Left ventricle myocardium inferior (tissue), 1 donor: ENCODE measurements at regions not wholly inside any gene's neighbourhood (a gene's known extent, or its start where the extent isn't known, plus 50 kb on each side); places are given as distances from the start of the nearest gene placed in this dataset.
A peak's percentile ranks its signal among the peaks of the same experiment; 100 is the strongest.

Experiments used
- DNase-seq: peaks from one replicate; pipeline ENCODE4 v3.0.0-alpha.2; 2020
- H3K27ac ChIP-seq: fragments of 200-600 bp; replicated peaks from 2 replicates; pipeline ENCODE4 v1.8.0; 2021
- H3K27me3 ChIP-seq: fragments of 200-600 bp; 2 replicates; pipeline ENCODE4 v1.8.0; 2021; ENCODE audit warnings: low read depth
- H3K36me3 ChIP-seq: fragments of 200-600 bp; 2 replicates; pipeline ENCODE4 v1.8.0; 2021
- H3K4me1 ChIP-seq: fragments of 200-600 bp; 2 replicates; pipeline ENCODE4 v1.8.0; 2021
- H3K4me3 ChIP-seq: fragments of 200-600 bp; 2 replicates; pipeline ENCODE4 v1.8.0; 2021; ENCODE audit warnings: mild to moderate bottlenecking, moderate library complexity
- H3K9me3 ChIP-seq: fragments of 200-600 bp; replicated peaks from 2 replicates; pipeline ENCODE4 v1.8.0; 2021
- CTCF ChIP-seq: fragments of 200-600 bp; IDR thresholded peaks from 2 replicates; pipeline ENCODE4 v1.8.0; 2021; ENCODE audit warnings: antibody characterized with exemption, mild to moderate bottlenecking, borderline replicate concordance
- intact Hi-C: fragments of 100-400 bp; cut with micrococcal nuclease; formaldehyde crosslinking; loops from one replicate; pipeline ENCODE4 v1.11.0; 2022
- donor health status: DM: no; HTN: yes; CAD: no; lungs with severe emphysema.

GRCh38 chr5:67316695-67317094 is 120.1 kb upstream of the CD180 start:
- no peak for TF ChIP-seq CTCF
- Histone ChIP-seq H3K4me3 (no peak overlapping the region), H3K9me3 (peaks cover 22% of the 10 kb centered on the region), H3K4me1 (no peaks in the 10 kb centered on the region), H3K36me3 (no peaks in the 10 kb centered on the region), H3K27me3 (no peaks in the 10 kb centered on the region), H3K27ac (no peak overlapping the region)
- intact Hi-C loops, result no loop called here
- DNase-seq, result no peak

GRCh38 chr5:67315082-67315989 is 118.7 kb upstream of the CD180 start:
- DNase-seq, result no peak
- no peak overlapping the region for H3K4me3 ChIP-seq
- H3K4me1 ChIP-seq, result no peaks in the 10 kb centered on the region
- no peak for TF ChIP-seq CTCF
- H3K27ac ChIP-seq, result peak overlapping the region; percentile 34
- H3K27me3 ChIP-seq, result no peaks in the 10 kb centered on the region
- H3K9me3 ChIP-seq, result peaks cover 24% of the 10 kb centered on the region
- no peaks in the 10 kb centered on the region for H3K36me3 ChIP-seq
- intact Hi-C loops, result no loop called here

- intact Hi-C loops, result no loop called here
- Histone ChIP-seq H3K4me1 (no peaks in the 10 kb centered on the region), H3K36me3 (no peaks in the 10 kb centered on the region), H3K27ac (no peak overlapping the region), H3K4me3 (no peak overlapping the region), H3K27me3 (no peaks in the 10 kb centered on the region), H3K9me3 (peaks cover 27% of the 10 kb centered on the region)
- no peak for DNase-seq
- no peak for TF ChIP-seq CTCF
Observed at GRCh38 chr5:67311701-67312100, 115.1 kb upstream of the CD180 start.

GRCh38 chr5:67311208-67311607 is 114.6 kb upstream of the CD180 start:
- Histone ChIP-seq H3K36me3 (no peaks in the 10 kb centered on the region), H3K27ac (no peak overlapping the region), H3K4me1 (peaks cover 4% of the 10 kb centered on the region), H3K27me3 (no peaks in the 10 kb centered on the region), H3K9me3 (peaks cover 27% of the 10 kb centered on the region), H3K4me3 (no peak overlapping the region)
- intact Hi-C loops, result no loop called here
- DNase-seq, result no peak
- TF ChIP-seq CTCF, result no peak

GRCh38 chr5:67310740-67311139 is 114.1 kb upstream of the CD180 start:
- intact Hi-C loops, result no loop called here
- Histone ChIP-seq H3K27me3 (no peaks in the 10 kb centered on the region), H3K9me3 (peaks cover 27% of the 10 kb centered on the region), H3K27ac (no peak overlapping the region), H3K36me3 (no peaks in the 10 kb centered on the region), H3K4me3 (no peak overlapping the region), H3K4me1 (peaks cover 7% of the 10 kb centered on the region)
- DNase-seq, result no peak
- no peak for TF ChIP-seq CTCF
